GM03348 (cell line): ENCODE measurements at regions not wholly inside any gene's neighbourhood (a gene's known extent, or its start where the extent isn't known, plus 50 kb on each side); places are given as distances from the start of the nearest gene placed in this dataset.
"Not testable (repeated sequence)": the region's sequence is repeated elsewhere in the genome, so short reads cannot be mapped to it uniquely, and the experiment has no call there.

ENCODE experiments used
- DNase-seq: peaks from one replicate; pipeline ENCODE4 v3.0.0; 2012; ENCODE audit warnings: low spot score

GRCh38 chr4:86413426-86413825 is 53.6 kb upstream of the MAPK10 start:
- not testable (repeated sequence) for DNase-seq

- no peak for DNase-seq
Measured at GRCh38 chr4:86414686-86415085, 54.8 kb upstream of the MAPK10 start.

GRCh38 chr4:86416081-86416480 is 56.2 kb upstream of the MAPK10 start:
- DNase-seq = no peak

GRCh38 chr4:86421461-86421860 is 61.6 kb upstream of the MAPK10 start:
- DNase-seq = no peak

- DNase-seq = no peak
Measured at GRCh38 chr4:86431543-86432116, 71.8 kb upstream of the MAPK10 start.

- DNase-seq = no peak
Measured at GRCh38 chr4:86432559-86433134, 72.8 kb upstream of the MAPK10 start.

- DNase-seq = no peak
Measured at GRCh38 chr4:86439293-86439692, 79.4 kb upstream of the MAPK10 start.

- no peak for DNase-seq
Measured at GRCh38 chr4:86441175-86441936, 81.5 kb upstream of the MAPK10 start.

- no peak for DNase-seq
Measured at GRCh38 chr4:86442881-86443280, 83.0 kb upstream of the MAPK10 start.

- no peak for DNase-seq
Measured at GRCh38 chr4:86443495-86443894, 83.6 kb upstream of the MAPK10 start.

GRCh38 chr4:86446996-86447395 is 87.1 kb upstream of the MAPK10 start:
- no peak for DNase-seq

GRCh38 chr4:86448871-86449270 is 89.0 kb upstream of the MAPK10 start:
- DNase-seq = no peak

GRCh38 chr4:86449746-86450588 is 90.1 kb upstream of the MAPK10 start:
- peak; percentile 44 for DNase-seq

- DNase-seq = no peak
Measured at GRCh38 chr4:86450861-86451260, 91.0 kb upstream of the MAPK10 start.

- peak; percentile 39 for DNase-seq
Measured at GRCh38 chr4:86451560-86452330, 91.9 kb upstream of the MAPK10 start.

GRCh38 chr4:86452422-86452891 is 92.6 kb upstream of the MAPK10 start:
- no peak for DNase-seq

- DNase-seq = peak; percentile 7
Measured at GRCh38 chr4:86452924-86453531, 93.2 kb upstream of the MAPK10 start.

- DNase-seq = not testable (repeated sequence)
Measured at GRCh38 chr4:86453611-86454072, 93.8 kb upstream of the MAPK10 start.

GRCh38 chr4:86461849-86462248 is 102.0 kb upstream of the MAPK10 start:
- no peak for DNase-seq

GRCh38 chr4:86472377-86473019 is 112.6 kb upstream of the MAPK10 start:
- no peak for DNase-seq

GRCh38 chr4:86478151-86478550 is 116.0 kb upstream of the PTPN13 start:
- not testable (repeated sequence) for DNase-seq
